Ramos (cell line): ENCODE measurements at regions not wholly inside any gene's neighbourhood (a gene's known extent, or its start where the extent isn't known, plus 50 kb on each side); places are given as distances from the start of the nearest gene placed in this dataset.

Experiments
- in situ Hi-C: fragments of 300-500 bp; cut with MboI; formaldehyde crosslinking; loops from one replicate; pipeline ENCODE4 v1.14.3; 2022; ENCODE audit warnings: low sequenced_read_pairs; ENCODE audit not compliant: unreplicated experiment

- in situ Hi-C loops: no loop called here
Observed at GRCh38 chr2:18430996-18431748, 129.3 kb downstream of the RDH14 start.

- in situ Hi-C loops: no loop called here
Observed at GRCh38 chr2:18428516-18428915, 131.9 kb downstream of the RDH14 start.

- in situ Hi-C loops: no loop called here
Observed at GRCh38 chr2:18427762-18428161, 132.7 kb downstream of the RDH14 start.

GRCh38 chr2:18426174-18426573 is 134.3 kb downstream of the RDH14 start:
- in situ Hi-C loops: no loop called here

GRCh38 chr2:18425210-18425703 is 135.2 kb downstream of the RDH14 start:
- in situ Hi-C loops: no loop called here

- in situ Hi-C loops: no loop called here
Observed at GRCh38 chr2:18423636-18424035, 136.8 kb downstream of the RDH14 start.

- in situ Hi-C loops: no loop called here
Observed at GRCh38 chr2:18422432-18423165, 137.9 kb downstream of the RDH14 start.

- in situ Hi-C loops: no loop called here
Observed at GRCh38 chr2:18413676-18414396, 146.6 kb downstream of the RDH14 start.

GRCh38 chr2:18412980-18413675 is 147.3 kb downstream of the RDH14 start:
- in situ Hi-C loops: no loop called here

GRCh38 chr2:18411626-18412025 is 148.8 kb downstream of the RDH14 start:
- in situ Hi-C loops: no loop called here

- in situ Hi-C loops: no loop called here
Observed at GRCh38 chr2:18410543-18410942, 149.9 kb downstream of the RDH14 start.

GRCh38 chr2:18408638-18409037 is 151.8 kb downstream of the RDH14 start:
- in situ Hi-C loops: no loop called here

- in situ Hi-C loops: no loop called here
Observed at GRCh38 chr2:18406219-18406618, 154.2 kb downstream of the RDH14 start.

GRCh38 chr2:18404708-18405107 is 155.7 kb downstream of the RDH14 start:
- in situ Hi-C loops: no loop called here

GRCh38 chr2:18403921-18404522 is 156.4 kb downstream of the RDH14 start:
- in situ Hi-C loops: no loop called here

GRCh38 chr2:18402831-18403230 is 157.6 kb downstream of the RDH14 start:
- in situ Hi-C loops: no loop called here

GRCh38 chr2:18401471-18401870 is 159.0 kb downstream of the RDH14 start:
- in situ Hi-C loops: no loop called here

GRCh38 chr2:18399601-18400000 is 160.9 kb downstream of the RDH14 start:
- in situ Hi-C loops: no loop called here

GRCh38 chr2:18398833-18399232 is 161.6 kb downstream of the RDH14 start:
- in situ Hi-C loops: no loop called here
